ENCODE measurements at regions not wholly inside any gene's neighbourhood (a gene's known extent, or its start where the extent isn't known, plus 50 kb on each side); places are given as distances from the start of the nearest gene placed in this dataset.

DNA sequence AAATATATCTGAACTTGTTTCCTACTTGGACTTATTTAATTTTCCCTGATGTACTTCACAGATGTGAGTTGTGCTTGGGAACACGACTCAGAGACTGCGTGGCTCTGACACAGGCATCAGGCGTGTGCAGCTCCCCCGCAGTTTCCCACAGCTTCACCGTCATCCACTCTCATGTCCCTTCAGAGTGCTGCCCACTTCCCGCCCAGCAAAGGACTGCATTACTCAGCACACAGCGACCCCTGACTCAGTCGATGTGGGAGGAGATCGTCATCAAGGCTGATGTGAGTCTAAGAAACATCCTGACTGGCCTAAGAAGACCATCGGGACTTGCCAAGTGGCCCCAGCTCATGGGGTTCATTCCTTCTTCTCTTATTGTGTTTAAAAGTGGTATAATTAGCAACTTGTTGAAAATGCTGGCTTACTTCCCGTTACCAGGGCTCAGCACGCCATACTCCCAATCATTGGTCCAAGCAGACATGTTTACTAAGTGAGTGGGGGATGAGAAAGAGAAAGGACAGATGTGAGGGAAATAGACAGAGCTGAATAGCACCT lies 539.4 kb upstream of the JARID2 start:
- BruUV-seq (replicated peaks), result no TSS peak
- no peak overlapping the region for H3K4me3 ChIP-seq
- H3K27ac ChIP-seq (ENCODE audit: control insufficient read depth, insufficient read depth), result no peak overlapping the region
- in situ Hi-C loops (cut with MboI) (no loop called here), intact Hi-C loops (cut with micrococcal nuclease; ENCODE audit: unreplicated experiment) (no loop called here)
- no peak overlapping the region for H3K9ac ChIP-seq (ENCODE audit: control insufficient read depth, insufficient read depth, low read length)
- ATAC-seq, result no peak
- SMC1A ChIA-PET (ENCODE audit: uncharacterized antibody, unreplicated experiment), result interaction anchor here (1.4 kb wide), 2 partner anchors 11 to 80 kb away, joined by 4 read pairs; no protein-coding TSS in a partner anchor
- no peaks in the 10 kb centered on the region for H3K4me1 ChIP-seq (ENCODE audit: control insufficient read depth, insufficient read depth, low read length)
- H3K79me2 ChIP-seq (ENCODE audit: control insufficient read depth, insufficient read depth, low read length), result no peaks in the 10 kb centered on the region
- CTCF ChIA-PET, result interaction anchor here (0.7 to 1.2 kb wide), 3 partner anchors 70 to 495 kb away, joined by 3 read pairs; no protein-coding TSS in a partner anchor
- no peaks in the 10 kb centered on the region for H3K9me3 ChIP-seq (replicated peaks; ENCODE audit: control insufficient read depth, insufficient read depth, low read length)
- no peak overlapping the region for H2AFZ ChIP-seq (ENCODE audit: control insufficient read depth, low read depth, low read length)
- 57% methylated on average over 12 of the region's 12 CpGs for WGBS (ENCODE audit: insufficient coverage, insufficient replicate concordance, low lambda C conversion rate, missing lambda C conversion rate)
- H4K20me1 ChIP-seq (ENCODE audit: control insufficient read depth, insufficient read depth), result no peaks in the 10 kb centered on the region; the same call in 1 of the 2 replicates
- H3K36me3 ChIP-seq (ENCODE audit: control insufficient read depth in 2 of 2, insufficient read depth in 2 of 2, low read length in 1 of 2), result no peaks in the 10 kb centered on the region
- RAD21 ChIA-PET (ENCODE audit: unreplicated experiment), result no interaction called here
- no peaks in the 10 kb centered on the region; a peak in 2 of 4 replicates for H3K27me3 ChIP-seq (replicated peaks in 1 of 2; ENCODE audit: control insufficient read depth in 2 of 2, insufficient read depth in 2 of 2, low read length in 1 of 2)
- no peak for DNase-seq (ENCODE audit: low read depth, low spot score)
- no peak for FAIRE-seq
- POLR2A ChIA-PET, result interaction anchor here (1.2 kb wide), 1 partner anchor 8 kb away, joined by 3 read pairs; no protein-coding TSS in a partner anchor
- H3K4me2 ChIP-seq (ENCODE audit: control insufficient read depth, insufficient read depth), result no peak overlapping the region
- no peak for TF ChIP-seq SP1 (IDR thresholded peaks at IDR 0.05; ENCODE audit: low read depth, low read length)
- no peak for TF ChIP-seq USF2 (IDR thresholded peaks at IDR 0.05; ENCODE audit: borderline replicate concordance, low read depth, low read length)
- no peak for TF ChIP-seq MXI1 (IDR thresholded peaks at IDR 0.05; ENCODE audit: low read depth, low read length)
- no peak for TF ChIP-seq KAT2A (conservative IDR thresholded peaks at IDR 0.05; ENCODE audit: control insufficient read depth, low read depth, low read length)
- no peak for TF ChIP-seq ZBED1 (IDR thresholded peaks at IDR 0.05; ENCODE audit: borderline replicate concordance)
- TF ChIP-seq WRNIP1 (IDR thresholded peaks at IDR 0.05; ENCODE audit: borderline replicate concordance, low read depth, low read length), result no peak
- TF ChIP-seq NBN (IDR thresholded peaks at IDR 0.05), result no peak
- TF ChIP-seq NR2C2 (IDR thresholded peaks at IDR 0.05; ENCODE audit: borderline replicate concordance, control insufficient read depth, insufficient read length, low read depth), result no peak
- TF ChIP-seq PRDM15 (CRISPR knock-in tag; IDR thresholded peaks at IDR 0.05), result no peak
- TF ChIP-seq CEBPZ (IDR thresholded peaks at IDR 0.05; ENCODE audit: low read depth, low read length), result no peak
- no peak for TF ChIP-seq ASH2L (IDR thresholded peaks at IDR 0.05; ENCODE audit: borderline replicate concordance, low read depth)
- TF ChIP-seq NR2F1 (conservative IDR thresholded peaks at IDR 0.05), result no peak
- no peak for TF ChIP-seq PAX5 (IDR thresholded peaks at IDR 0.05; ENCODE audit: borderline replicate concordance, low read depth, low read length)
- no peak for TF ChIP-seq FOS (IDR thresholded peaks at IDR 0.05; ENCODE audit: borderline replicate concordance, extremely low read depth, insufficient read length)
- TF ChIP-seq SIX5 (IDR thresholded peaks at IDR 0.05; ENCODE audit: low read depth, low read length, severe bottlenecking), result no peak
- TF ChIP-seq, protein P1, sequence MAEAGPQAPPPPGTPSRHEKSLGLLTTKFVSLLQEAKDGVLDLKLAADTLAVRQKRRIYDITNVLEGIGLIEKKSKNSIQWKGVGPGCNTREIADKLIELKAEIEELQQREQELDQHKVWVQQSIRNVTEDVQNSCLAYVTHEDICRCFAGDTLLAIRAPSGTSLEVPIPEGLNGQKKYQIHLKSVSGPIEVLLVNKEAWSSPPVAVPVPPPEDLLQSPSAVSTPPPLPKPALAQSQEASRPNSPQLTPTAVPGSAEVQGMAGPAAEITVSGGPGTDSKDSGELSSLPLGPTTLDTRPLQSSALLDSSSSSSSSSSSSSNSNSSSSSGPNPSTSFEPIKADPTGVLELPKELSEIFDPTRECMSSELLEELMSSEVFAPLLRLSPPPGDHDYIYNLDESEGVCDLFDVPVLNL (IDR thresholded peaks at IDR 0.05; ENCODE audit: low read depth, low read length), result no peak

Data from GM12878 (cell line).